ENCODE measurements at regions not wholly inside any gene's neighbourhood (a gene's known extent, or its start where the extent isn't known, plus 50 kb on each side); places are given as distances from the start of the nearest gene placed in this dataset.

DNA sequence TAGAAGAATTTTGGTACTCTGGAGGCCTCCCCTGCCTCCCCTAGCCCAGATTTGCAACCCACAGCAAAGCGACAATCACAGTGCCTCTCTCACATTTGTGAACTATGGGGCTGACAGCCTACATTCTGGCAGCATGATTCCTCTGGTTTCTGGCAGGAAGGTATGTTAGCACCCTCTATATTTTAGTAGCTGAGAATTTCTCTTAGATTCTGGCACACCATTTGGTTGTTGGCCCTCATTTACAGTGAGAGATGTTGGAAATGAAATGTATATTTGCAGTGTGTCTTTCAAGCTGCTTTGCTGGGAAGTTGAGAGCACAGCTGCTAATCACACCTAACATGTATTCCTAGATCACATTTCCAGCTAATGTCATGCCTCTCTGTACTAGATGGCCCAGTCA, 735.0 kb downstream of the FGF9 start:
- 79 to 87% methylated on average over 1 of the region's 1 CpG for WGBS, 2 donors
- Histone ChIP-seq H3K27ac (no peak overlapping the region), H3K4me1 (no peaks in the 10 kb centered on the region), H3K27me3 (no peaks in the 10 kb centered on the region), H3K36me3 (ENCODE audit: low read depth, missing control alignments) (no peaks in the 10 kb centered on the region), H3K9me3 (no peaks in the 10 kb centered on the region), H3K4me3 (no peak overlapping the region)
- TF ChIP-seq, protein P1, sequence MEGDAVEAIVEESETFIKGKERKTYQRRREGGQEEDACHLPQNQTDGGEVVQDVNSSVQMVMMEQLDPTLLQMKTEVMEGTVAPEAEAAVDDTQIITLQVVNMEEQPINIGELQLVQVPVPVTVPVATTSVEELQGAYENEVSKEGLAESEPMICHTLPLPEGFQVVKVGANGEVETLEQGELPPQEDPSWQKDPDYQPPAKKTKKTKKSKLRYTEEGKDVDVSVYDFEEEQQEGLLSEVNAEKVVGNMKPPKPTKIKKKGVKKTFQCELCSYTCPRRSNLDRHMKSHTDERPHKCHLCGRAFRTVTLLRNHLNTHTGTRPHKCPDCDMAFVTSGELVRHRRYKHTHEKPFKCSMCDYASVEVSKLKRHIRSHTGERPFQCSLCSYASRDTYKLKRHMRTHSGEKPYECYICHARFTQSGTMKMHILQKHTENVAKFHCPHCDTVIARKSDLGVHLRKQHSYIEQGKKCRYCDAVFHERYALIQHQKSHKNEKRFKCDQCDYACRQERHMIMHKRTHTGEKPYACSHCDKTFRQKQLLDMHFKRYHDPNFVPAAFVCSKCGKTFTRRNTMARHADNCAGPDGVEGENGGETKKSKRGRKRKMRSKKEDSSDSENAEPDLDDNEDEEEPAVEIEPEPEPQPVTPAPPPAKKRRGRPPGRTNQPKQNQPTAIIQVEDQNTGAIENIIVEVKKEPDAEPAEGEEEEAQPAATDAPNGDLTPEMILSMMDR (IDR thresholded peaks at IDR 0.05) = no peak
- no peak for TF ChIP-seq POLR2A (IDR thresholded peaks at IDR 0.05)
- no peak for DNase-seq
- intact Hi-C loops (cut with DNase I; ENCODE audit: low total_unique reads) = no loop called here

DNA sequence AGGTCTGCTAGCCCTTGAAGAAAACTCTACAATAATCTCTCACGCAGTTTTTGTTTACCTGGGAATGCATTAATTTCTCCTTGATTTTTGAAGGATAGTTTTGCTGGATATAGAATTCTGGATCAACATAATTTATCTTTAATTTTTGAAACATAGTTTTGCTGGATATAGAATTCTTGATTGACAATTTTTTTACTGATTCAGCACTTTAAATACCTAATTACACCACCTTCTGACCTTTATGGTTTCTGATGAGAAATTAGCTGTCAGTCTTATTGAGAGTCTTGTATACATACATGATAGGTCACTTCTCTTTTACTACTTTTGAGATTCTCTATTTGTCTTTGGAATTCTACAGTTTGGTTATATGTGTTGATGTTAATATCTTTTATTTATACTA, 741.6 kb downstream of the FGF9 start:
- Histone ChIP-seq H3K36me3 (ENCODE audit: low read depth, missing control alignments) (no peaks in the 10 kb centered on the region), H3K4me1 (no peaks in the 10 kb centered on the region), H3K9me3 (no peaks in the 10 kb centered on the region), H3K4me3 (no peak overlapping the region), H3K27me3 (no peaks in the 10 kb centered on the region), H3K27ac (no peak overlapping the region)
- 97% methylated on average over 1 of the region's 1 CpG for WGBS, 2 donors
- intact Hi-C loops (cut with DNase I; ENCODE audit: low total_unique reads) = no loop called here
- no peak for DNase-seq
- TF ChIP-seq, protein P1 (IDR thresholded peaks at IDR 0.05) = no peak
- no peak for TF ChIP-seq POLR2A (IDR thresholded peaks at IDR 0.05)

DNA sequence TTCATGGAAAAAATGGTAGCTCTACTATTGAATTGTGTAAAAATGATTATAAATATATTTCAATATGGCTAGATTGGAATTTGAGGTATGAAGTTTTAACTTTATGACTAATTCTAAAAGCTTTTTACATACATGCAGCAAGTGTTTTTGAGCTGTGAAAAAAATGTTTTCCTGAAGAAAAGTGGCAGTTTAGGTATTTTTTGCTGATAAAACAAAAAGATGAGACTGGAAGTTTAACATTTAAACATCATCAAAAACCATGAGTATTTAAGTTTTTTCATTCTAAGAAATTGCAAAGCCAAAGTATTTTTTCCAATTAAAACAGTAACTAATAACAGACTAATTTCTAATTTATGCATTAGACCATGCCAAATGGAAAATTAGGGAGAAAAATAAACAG, 751.1 kb downstream of the FGF9 start:
- DNase-seq = no peak
- Histone ChIP-seq H3K4me3 (no peak overlapping the region), H3K4me1 (no peaks in the 10 kb centered on the region), H3K9me3 (no peaks in the 10 kb centered on the region), H3K27ac (no peak overlapping the region), H3K36me3 (ENCODE audit: low read depth, missing control alignments) (no peaks in the 10 kb centered on the region), H3K27me3 (no peaks in the 10 kb centered on the region)
- intact Hi-C loops (cut with DNase I; ENCODE audit: low total_unique reads) = no loop called here
- TF ChIP-seq, protein P1 (IDR thresholded peaks at IDR 0.05) = no peak
- no peak for TF ChIP-seq POLR2A (IDR thresholded peaks at IDR 0.05)

DNA sequence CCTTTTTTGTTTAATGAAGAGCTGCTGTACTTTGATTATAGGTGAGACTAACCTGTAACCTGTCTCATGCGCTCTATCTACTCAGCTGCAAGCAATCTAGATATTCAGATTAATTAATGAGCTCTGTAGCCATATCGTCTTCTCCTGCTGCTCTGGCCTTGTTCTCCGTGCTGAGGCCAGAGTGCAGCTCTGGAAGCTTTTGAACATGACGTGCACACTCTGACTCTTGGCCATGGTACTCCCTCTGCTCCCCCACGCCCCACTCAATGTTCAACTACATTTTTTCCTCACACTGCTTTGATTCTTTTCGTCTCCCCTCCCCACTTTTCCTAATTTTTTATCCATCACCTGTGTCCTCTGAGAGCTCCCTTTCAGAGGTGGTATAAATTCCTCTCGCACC, 751.8 kb downstream of the FGF9 start:
- Histone ChIP-seq H3K4me3 (no peak overlapping the region), H3K36me3 (ENCODE audit: low read depth, missing control alignments) (no peaks in the 10 kb centered on the region), H3K27me3 (no peaks in the 10 kb centered on the region), H3K27ac (no peak overlapping the region), H3K4me1 (no peaks in the 10 kb centered on the region), H3K9me3 (no peaks in the 10 kb centered on the region)
- intact Hi-C loops (cut with DNase I; ENCODE audit: low total_unique reads) = no loop called here
- 46 to 55% methylated on average over 7 of the region's 7 CpGs for WGBS, 2 donors
- no peak for DNase-seq
- TF ChIP-seq POLR2A (IDR thresholded peaks at IDR 0.05) = no peak
- TF ChIP-seq, protein P1 (IDR thresholded peaks at IDR 0.05) = no peak

DNA sequence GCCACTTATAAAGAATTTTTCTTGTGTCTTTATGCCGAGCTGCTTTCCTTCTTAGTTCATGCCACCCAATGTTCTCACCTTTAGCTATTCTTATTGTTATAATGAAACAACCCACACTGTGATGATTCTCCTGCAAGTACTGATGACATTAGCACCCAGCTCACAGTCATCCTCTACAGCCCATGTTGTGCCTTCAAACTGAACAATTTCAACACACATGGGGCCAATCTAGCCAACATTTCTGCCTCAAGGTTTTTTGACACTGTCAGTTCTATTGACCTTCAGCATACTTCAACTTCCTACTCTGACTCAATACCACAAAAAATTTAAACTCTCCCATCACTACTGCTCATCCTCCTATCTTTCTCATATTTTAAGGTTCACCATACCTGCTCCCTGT, 752.4 kb downstream of the FGF9 start:
- no peaks in the 10 kb centered on the region for H3K36me3 ChIP-seq (ENCODE audit: low read depth, missing control alignments)
- WGBS, 2 donors = 89 to 91% methylated on average over 1 of the region's 1 CpG
- H3K4me1 ChIP-seq = no peaks in the 10 kb centered on the region
- no peak overlapping the region for H3K4me3 ChIP-seq
- H3K27me3 ChIP-seq = no peaks in the 10 kb centered on the region
- H3K9me3 ChIP-seq = no peaks in the 10 kb centered on the region
- DNase-seq = no peak
- intact Hi-C loops (cut with DNase I; ENCODE audit: low total_unique reads) = no loop called here
- no peak overlapping the region for H3K27ac ChIP-seq
- TF ChIP-seq, protein P1 (IDR thresholded peaks at IDR 0.05) = no peak
- TF ChIP-seq POLR2A (IDR thresholded peaks at IDR 0.05) = no peak

Data from testis (tissue), 2 donors.